HepG2 (cell line): ENCODE measurements at regions not wholly inside any gene's neighbourhood (a gene's known extent, or its start where the extent isn't known, plus 50 kb on each side); places are given as distances from the start of the nearest gene placed in this dataset.

Experiments used
- ATAC-seq: fragments of 200-7000 bp; cut with Tn5 transposase; 3 replicates; pipeline ENCODE4 v1.9.1; 2020; ENCODE audit warnings: mild to moderate bottlenecking, moderate library complexity
- BruUV-seq: library from RNA; stranded (reverse); fragments of 400-500 nt; replicated peaks from 2 replicates; lab custom pipeline; 2021; lab: Mats Ljungman, UMichigan
- CTCF ChIA-PET: fragments of 300-600 bp; formaldehyde crosslinking; extraction: SDS; loops from one replicate; lab custom pipeline; 2021; ENCODE audit warnings: low total read pairs, inconsistent platforms, low intra/inter-chr PET ratio; lab: Yijun Ruan, JAX
- POLR2A ChIA-PET: fragments of 350-600 bp; sonication (Branson Sonifier 250); formaldehyde crosslinking; loops from one replicate; lab custom pipeline; 2020; ENCODE audit warnings: antibody characterized with exemption, inconsistent platforms; lab: Yijun Ruan, JAX
- DNase-seq: peaks from one replicate; pipeline ENCODE4 v3.0.0-alpha.2; 2015; ENCODE audit warnings: low spot score
- FAIRE-seq: peaks from 3 replicates; lab custom pipeline; 2011; peaks lifted over from hg19 to GRCh38; lab: Jason Lieb, UNC
- H2AFZ ChIP-seq: one replicate; pipeline ENCODE4 v1.6.1; 2011; ENCODE audit warnings: low read length, inconsistent platforms
- H3K27ac ChIP-seq: fragments of 300-600 bp; 3 replicates; pipeline ENCODE4 v1.8.0; 2011; ENCODE audit warnings: mixed run types, mild to moderate bottlenecking, mixed read lengths, low read length, inconsistent platforms; ENCODE audit not compliant: insufficient read depth; ENCODE audit errors: extremely low read length
- H3K27me3 ChIP-seq, 2 experiments: fragments of 200-600 bp in 1 of 2; 2 replicates in 1 of 2; 3 replicates in 1 of 2; pipeline versions ENCODE4 v1.6.0 to v1.8.0; 2011; ENCODE audit warnings: low read length in 2 of 2, mild to moderate bottlenecking in 2 of 2, moderate library complexity in 2 of 2, inconsistent platforms in 1 of 2; ENCODE audit not compliant: insufficient read depth in 2 of 2, control insufficient read depth in 1 of 2
- H3K36me3 ChIP-seq, 2 experiments: fragments of 200-600 bp in 1 of 2; replicated peaks in 1 of 2; 2 replicates in 1 of 2; 3 replicates in 1 of 2; pipeline versions ENCODE4 v1.5.1 to v1.8.0; 2011; ENCODE audit warnings: low read length in 2 of 2, inconsistent platforms in 1 of 2; ENCODE audit not compliant: insufficient read depth in 2 of 2, control insufficient read depth in 1 of 2
- H3K4me1 ChIP-seq: 2 replicates; pipeline ENCODE4 v1.5.1; 2012; ENCODE audit warnings: low read length, inconsistent platforms; ENCODE audit not compliant: insufficient read depth
- H3K4me2 ChIP-seq: 2 replicates; pipeline ENCODE4 v1.6.0; 2011; ENCODE audit warnings: low read depth, low read length, inconsistent platforms
- H3K4me3 ChIP-seq, 3 experiments: fragments of 200-600 bp in 1 of 3; sonication (generic), shearing (Covaris generic) in 1 of 3; replicated peaks in 1 of 3; 2 replicates each; pipeline ENCODE4 v1.5.1; 2011 to 2016; ENCODE audit warnings: low read length in 3 of 3, inconsistent platforms in 2 of 3, low read depth in 2 of 3, mild to moderate bottlenecking in 2 of 3, control low read depth in 1 of 3, mixed read lengths in 1 of 3; ENCODE audit not compliant: insufficient read depth in 1 of 3
- H3K79me2 ChIP-seq: one replicate; pipeline ENCODE4 v1.6.1; 2011; ENCODE audit warnings: low read length, inconsistent platforms; ENCODE audit not compliant: insufficient read depth
- H3K9ac ChIP-seq: 2 replicates; pipeline ENCODE4 v1.6.0; 2011; ENCODE audit warnings: mild to moderate bottlenecking, low read depth, low read length, inconsistent platforms; ENCODE audit not compliant: insufficient read depth
- H3K9me3 ChIP-seq: 2 replicates; pipeline ENCODE4 v1.5.1; 2012; ENCODE audit warnings: mild to moderate bottlenecking, low read length
- H4K20me1 ChIP-seq: 2 replicates; pipeline ENCODE4 v1.6.0; 2011; ENCODE audit warnings: inconsistent platforms, mild to moderate bottlenecking, low read length, moderate library complexity; ENCODE audit not compliant: insufficient read depth
- ARID2 ChIP-seq: sonication (generic); formaldehyde crosslinking; IDR thresholded peaks from 2 replicates; pipeline ENCODE4 v1.8.1; 2022; ENCODE audit warnings: mild to moderate bottlenecking, missing genetic modification reagents, borderline replicate concordance
- HMGXB3 ChIP-seq: sonication (generic); formaldehyde crosslinking; IDR thresholded peaks from 2 replicates; pipeline ENCODE4 v1.4.0; 2020; ENCODE audit warnings: missing genetic modification reagents, borderline replicate concordance
- RCOR2 ChIP-seq: IDR thresholded peaks from 2 replicates; pipeline ENCODE4 v1.6.1; 2016; ENCODE audit warnings: missing biosample characterization, missing genetic modification reagents
- RFXANK ChIP-seq: IDR thresholded peaks from 2 replicates; pipeline ENCODE4 v1.6.1; 2016
- RFXAP ChIP-seq: sonication (generic); formaldehyde crosslinking; IDR thresholded peaks from 2 replicates; pipeline ENCODE4 v1.4.0; 2020; ENCODE audit warnings: missing genetic modification reagents, borderline replicate concordance
- TCF7L2 ChIP-seq: IDR thresholded peaks from 2 replicates; pipeline ENCODE4 v1.6.1; 2011; ENCODE audit warnings: mild to moderate bottlenecking, low read depth, low read length, moderate library complexity
- ZBTB46 ChIP-seq: sonication (generic); formaldehyde crosslinking; IDR thresholded peaks from 2 replicates; pipeline ENCODE4 v1.4.0; 2020; ENCODE audit warnings: mild to moderate bottlenecking, missing genetic modification reagents, borderline replicate concordance
- ZMYM4 ChIP-seq: sonication (generic); formaldehyde crosslinking; IDR thresholded peaks from 2 replicates; pipeline ENCODE4 v1.8.1; 2023; ENCODE audit warnings: mild to moderate bottlenecking, missing genetic modification reagents
- ZNF10 ChIP-seq: sonication (generic); formaldehyde crosslinking; IDR thresholded peaks from 2 replicates; pipeline ENCODE4 v1.4.0; 2020; ENCODE audit warnings: mild to moderate bottlenecking, low read depth, missing genetic modification reagents, borderline replicate concordance
- WGBS: methylation state at CpG from one replicate; pipeline ENCODE4 v1.1.6; 2017; ENCODE audit warnings: low lambda C conversion rate; 5-methylcytosine and 5-hydroxymethylcytosine counted together
- in situ Hi-C: cut with HindIII; loops from 2 replicates; pipeline ENCODE4 v1.10.0; 2017; ENCODE audit warnings: low pct_unique_long_range_greater_than_20kb; ENCODE audit not compliant: extremely low pct_ligation_motif_present
- intact Hi-C: fragments of 100-400 bp; cut with micrococcal nuclease; formaldehyde crosslinking; loops from one replicate; pipeline ENCODE4 v1.10.0; 2022; ENCODE audit not compliant: unreplicated experiment

- Histone ChIP-seq H4K20me1 (no peaks in the 10 kb centered on the region), H3K79me2 (no peaks in the 10 kb centered on the region), H3K9ac (no peak overlapping the region), H3K4me2 (no peak overlapping the region), H3K9me3 (no peaks in the 10 kb centered on the region), H3K36me3 (no peaks in the 10 kb centered on the region), H3K4me3 (no peak overlapping the region), H3K27ac (no peak overlapping the region), H2AFZ (no peak overlapping the region), H3K4me1 (no peaks in the 10 kb centered on the region), H3K27me3 (no peaks in the 10 kb centered on the region)
- intact Hi-C loops = no loop called here
- ChIA-PET POLR2A (no interaction called here), CTCF (no interaction called here)
- DNase-seq = no peak
- ATAC-seq = no peak; the same call in 2 of the 3 replicates
- no TSS peak for BruUV-seq
- in situ Hi-C loops = no loop called here
- no peak for FAIRE-seq
- no peak for TF ChIP-seq TCF7L2
- no peak for TF ChIP-seq ZNF10 (CRISPR knock-in tag)
- no peak for TF ChIP-seq ZMYM4 (CRISPR knock-in tag)
- TF ChIP-seq RFXAP (CRISPR knock-in tag) = no peak
- no peak for TF ChIP-seq RFXANK
- TF ChIP-seq ZBTB46 (CRISPR knock-in tag) = no peak
- TF ChIP-seq HMGXB3 (CRISPR knock-in tag) = no peak
- no peak for TF ChIP-seq ARID2
- TF ChIP-seq RCOR2 (CRISPR knock-in tag) = no peak
- TF ChIP-seq, all 625 proteins: peak for 0
- WGBS = 50% methylated on average over 2 of the region's 2 CpGs
These were observed 823.9 kb upstream of the SLITRK1 start for GRCh38 chr13:84705982-84706710.
